Activated T-helper 1 cell treated with anti-CD3 and anti-CD28 coated beads, Interleukin-12 subunit alpha, Interleukin-12 subunit beta, Interleukin-2, Interleukin-4 antibody, amounts not matched to agents 30 ng/mL and 10 ng/mL and 1 ng/mL, durations not matched to agents 14 hours and 24 hours and 36 hours (primary cell): ENCODE measurements at regions not wholly inside any gene's neighbourhood (a gene's known extent, or its start where the extent isn't known, plus 50 kb on each side); places are given as distances from the start of the nearest gene placed in this dataset.

ENCODE experiments used
- DNase-seq: peaks from one replicate; pipeline ENCODE4 v3.0.0; 2021; ENCODE audit warnings: low spot score
- H3K27ac Mint-ChIP-seq: one replicate; pipeline ENCODE4 v1.8.0; 2021; ENCODE audit warnings: mild to moderate bottlenecking, mixed read lengths
- H3K27me3 Mint-ChIP-seq: one replicate; pipeline ENCODE4 v1.8.0; 2022; ENCODE audit warnings: mild to moderate bottlenecking, moderate library complexity, mixed read lengths; ENCODE audit not compliant: insufficient read depth
- H3K36me3 Mint-ChIP-seq: one replicate; pipeline ENCODE4 v1.8.0; 2021; ENCODE audit warnings: low read depth, mixed read lengths
- H3K4me1 Mint-ChIP-seq: one replicate; pipeline ENCODE4 v1.8.0; 2021; ENCODE audit warnings: low read depth, mixed read lengths
- H3K4me3 Mint-ChIP-seq: one replicate; pipeline ENCODE4 v1.8.0; 2021; ENCODE audit warnings: mild to moderate bottlenecking, moderate library complexity, mixed read lengths
- H3K9me3 Mint-ChIP-seq: one replicate; pipeline ENCODE4 v1.8.0; 2021; ENCODE audit warnings: mixed read lengths
- intact Hi-C: fragments of 100-400 bp; cut with micrococcal nuclease; formaldehyde crosslinking; loops from one replicate; pipeline ENCODE4 v1.15.1; 2024

DNA sequence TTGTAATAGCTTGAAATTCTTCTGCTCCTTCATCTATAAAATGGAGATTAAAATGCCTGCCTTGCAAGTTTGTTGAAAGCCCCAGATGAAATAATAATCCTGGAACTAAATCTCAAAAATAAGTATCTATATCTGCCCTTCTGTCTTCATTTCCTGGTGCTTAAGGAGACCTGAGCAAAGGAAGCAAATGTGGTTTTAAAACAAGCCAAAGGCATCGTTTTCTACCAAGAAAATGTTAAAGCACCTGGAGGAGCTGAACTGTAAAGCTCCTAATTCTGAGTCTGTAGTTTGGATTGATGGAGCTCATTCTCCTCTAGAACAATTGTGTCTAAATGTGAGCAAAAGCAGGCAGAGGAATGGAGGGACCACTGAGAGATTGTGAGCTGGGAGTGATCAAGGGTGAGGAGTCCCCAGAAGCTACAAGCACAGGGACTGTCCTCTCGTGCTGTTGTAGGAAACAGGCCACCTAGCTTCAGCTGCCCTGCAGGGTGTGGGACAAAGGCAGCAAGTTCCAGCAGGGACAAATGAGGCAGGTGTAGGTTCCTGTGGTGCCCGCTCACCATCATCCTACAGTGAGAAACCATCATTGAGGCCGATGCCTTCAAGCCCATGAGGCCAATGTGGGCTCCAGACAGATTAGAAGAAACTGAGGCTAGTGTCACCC, 420.7 kb upstream of the TRIB2 start:
- DNase-seq, result no peak
- H3K4me1 Mint-ChIP-seq, result peaks cover 50% of the 10 kb centered on the region
- peaks cover 1% of the 10 kb centered on the region for H3K27me3 Mint-ChIP-seq
- intact Hi-C loops, result loop anchor here (2.0 to 10.0 kb wide), 4 partner anchors 289 to 561 kb away; partner anchors contain the start of gene TRIB2
- peaks cover 6% of the 10 kb centered on the region for H3K9me3 Mint-ChIP-seq
- peak overlapping the region; percentile 43 for H3K4me3 Mint-ChIP-seq
- peaks cover 17% of the 10 kb centered on the region for H3K36me3 Mint-ChIP-seq
- H3K27ac Mint-ChIP-seq, result peak overlapping the region; percentile 3

DNA sequence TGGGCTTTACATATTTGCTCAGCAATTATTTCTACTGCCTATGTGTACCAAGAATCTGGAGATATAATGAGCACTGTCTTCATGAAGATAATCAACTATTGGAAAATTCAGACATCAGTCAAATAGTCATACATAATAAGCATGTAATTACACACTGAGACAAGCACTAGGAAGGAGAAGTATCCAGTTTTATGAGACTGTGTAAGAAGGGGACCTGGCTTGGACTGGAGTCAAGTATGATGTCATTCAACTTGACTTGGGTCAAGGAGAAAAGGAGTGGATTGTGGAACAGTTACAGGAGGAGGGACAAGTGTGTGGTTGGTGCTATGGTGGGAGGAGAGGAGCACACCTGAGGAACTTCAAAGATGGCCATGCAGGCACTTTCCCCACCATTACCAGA, 419.8 kb upstream of the TRIB2 start:
- H3K27ac Mint-ChIP-seq, result no peak overlapping the region
- no peak overlapping the region for H3K4me3 Mint-ChIP-seq
- peaks cover 15% of the 10 kb centered on the region for H3K36me3 Mint-ChIP-seq
- peaks cover 6% of the 10 kb centered on the region for H3K9me3 Mint-ChIP-seq
- DNase-seq, result no peak
- H3K27me3 Mint-ChIP-seq, result no peaks in the 10 kb centered on the region
- intact Hi-C loops, result loop anchor here (2.0 to 10.0 kb wide), 2 partner anchors 420 to 432 kb away; partner anchors contain the start of gene TRIB2
- H3K4me1 Mint-ChIP-seq, result peaks cover 52% of the 10 kb centered on the region

DNA sequence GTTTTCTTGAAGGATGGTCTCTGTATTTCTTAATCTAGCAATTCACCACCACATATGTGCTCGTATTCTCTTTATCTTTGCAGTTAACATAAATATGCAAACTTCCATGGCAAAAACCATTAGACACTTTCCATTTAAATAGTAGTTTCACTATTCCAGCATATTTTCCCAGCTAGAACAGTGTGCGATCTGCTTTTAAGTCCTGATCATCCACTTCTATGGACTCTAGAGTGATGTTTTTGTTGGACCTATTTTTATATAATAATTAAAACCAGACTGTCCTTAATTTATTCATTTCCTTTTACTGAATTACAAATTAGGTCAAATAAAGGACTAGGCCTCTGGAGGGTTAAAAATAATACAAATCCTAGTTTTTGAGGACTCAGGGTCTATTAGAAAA, 418.4 kb upstream of the TRIB2 start:
- DNase-seq, result no peak
- Mint-ChIP-seq H3K4me1 (peaks cover 63% of the 10 kb centered on the region), H3K36me3 (peaks cover 10% of the 10 kb centered on the region), H3K9me3 (peaks cover 6% of the 10 kb centered on the region), H3K27ac (no peak overlapping the region), H3K4me3 (no peak overlapping the region), H3K27me3 (no peaks in the 10 kb centered on the region)
- intact Hi-C loops, result loop anchor here (10.0 kb wide), 1 partner anchor 434 kb away; no protein-coding TSS in a partner anchor

DNA sequence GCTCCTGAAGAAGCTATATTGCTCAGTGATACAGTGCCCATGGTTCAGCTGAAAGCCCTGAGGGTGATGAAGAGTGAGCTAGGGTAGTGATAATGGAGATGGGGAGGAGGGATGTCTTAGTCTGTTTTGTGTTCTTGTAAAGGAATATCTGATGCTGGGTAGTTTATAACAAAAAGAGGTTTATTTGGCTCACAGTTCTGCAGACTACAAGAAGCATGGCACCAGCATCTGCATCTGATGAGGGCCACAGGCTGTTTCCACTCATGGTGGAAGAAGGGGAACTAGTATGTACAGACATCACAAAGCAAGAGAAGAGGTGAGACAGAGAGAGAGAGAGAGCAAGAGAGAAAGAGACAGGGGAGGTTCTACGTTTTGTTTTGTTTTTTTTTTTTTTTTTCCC, 417.3 kb upstream of the TRIB2 start:
- peaks cover 6% of the 10 kb centered on the region for H3K9me3 Mint-ChIP-seq
- no peak overlapping the region for H3K27ac Mint-ChIP-seq
- H3K27me3 Mint-ChIP-seq, result peaks cover 1% of the 10 kb centered on the region
- no peak overlapping the region for H3K4me3 Mint-ChIP-seq
- H3K36me3 Mint-ChIP-seq, result peaks cover 10% of the 10 kb centered on the region
- peaks cover 63% of the 10 kb centered on the region for H3K4me1 Mint-ChIP-seq
- intact Hi-C loops, result loop anchor here (10.0 kb wide), 1 partner anchor 435 kb away; no protein-coding TSS in a partner anchor
- no peak for DNase-seq

DNA sequence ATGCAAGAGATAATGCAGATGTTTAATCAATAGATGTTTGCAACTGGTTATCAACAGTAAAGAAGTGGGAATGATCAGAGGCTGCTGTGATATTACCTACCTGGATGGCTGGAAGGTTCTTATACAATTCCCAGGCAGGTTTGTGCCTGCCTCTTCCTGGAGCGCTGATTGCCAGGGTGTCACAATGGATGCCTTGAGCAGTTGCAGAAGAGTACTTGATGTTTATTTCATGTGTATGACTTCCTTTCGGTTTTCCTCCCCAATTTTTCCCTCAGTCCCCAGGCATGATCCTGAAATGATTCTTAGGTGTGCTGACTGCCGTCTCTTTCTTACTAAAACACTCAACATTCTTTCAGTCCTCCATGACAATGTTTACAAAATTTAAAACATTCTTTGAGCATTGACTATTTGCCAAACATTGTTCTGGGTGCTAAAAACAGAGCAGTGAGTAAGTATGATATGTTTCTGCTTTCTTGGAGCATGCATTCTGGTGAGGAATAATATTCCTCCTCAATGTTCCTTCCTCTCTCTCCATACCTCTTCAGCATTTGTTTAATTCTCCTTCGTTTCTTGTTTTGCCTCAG, 416.6 kb upstream of the TRIB2 start:
- H3K4me1 Mint-ChIP-seq, result peaks cover 58% of the 10 kb centered on the region
- H3K9me3 Mint-ChIP-seq, result peaks cover 6% of the 10 kb centered on the region
- H3K36me3 Mint-ChIP-seq, result peaks cover 7% of the 10 kb centered on the region
- DNase-seq, result no peak
- intact Hi-C loops, result no loop called here
- H3K27me3 Mint-ChIP-seq, result peaks cover 1% of the 10 kb centered on the region
- no peak overlapping the region for H3K4me3 Mint-ChIP-seq
- H3K27ac Mint-ChIP-seq, result no peak overlapping the region

DNA sequence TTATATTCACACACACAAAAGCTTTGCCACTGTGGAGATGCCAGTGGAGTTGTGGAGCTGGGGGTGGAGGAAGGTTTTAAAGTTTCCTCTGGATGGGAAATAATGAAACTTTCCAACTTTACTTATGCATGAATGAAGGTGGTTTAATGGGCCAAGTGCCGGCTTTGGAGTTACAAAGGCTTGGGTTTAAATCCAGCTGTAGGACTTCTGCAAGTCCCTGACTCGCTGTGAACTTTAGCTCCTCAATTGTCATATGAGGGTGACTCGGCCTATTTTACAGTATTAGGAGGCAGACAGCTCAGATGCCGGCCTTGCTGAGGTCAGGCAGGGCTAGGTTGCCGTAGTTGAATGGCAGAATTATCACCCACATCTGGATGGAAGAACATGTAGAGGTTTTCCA, 415.8 kb upstream of the TRIB2 start:
- peaks cover 1% of the 10 kb centered on the region for H3K27me3 Mint-ChIP-seq
- peaks cover 50% of the 10 kb centered on the region for H3K4me1 Mint-ChIP-seq
- peaks cover 6% of the 10 kb centered on the region for H3K9me3 Mint-ChIP-seq
- DNase-seq, result no peak
- H3K36me3 Mint-ChIP-seq, result peaks cover 4% of the 10 kb centered on the region
- H3K4me3 Mint-ChIP-seq, result no peak overlapping the region
- intact Hi-C loops, result no loop called here
- no peak overlapping the region for H3K27ac Mint-ChIP-seq

DNA sequence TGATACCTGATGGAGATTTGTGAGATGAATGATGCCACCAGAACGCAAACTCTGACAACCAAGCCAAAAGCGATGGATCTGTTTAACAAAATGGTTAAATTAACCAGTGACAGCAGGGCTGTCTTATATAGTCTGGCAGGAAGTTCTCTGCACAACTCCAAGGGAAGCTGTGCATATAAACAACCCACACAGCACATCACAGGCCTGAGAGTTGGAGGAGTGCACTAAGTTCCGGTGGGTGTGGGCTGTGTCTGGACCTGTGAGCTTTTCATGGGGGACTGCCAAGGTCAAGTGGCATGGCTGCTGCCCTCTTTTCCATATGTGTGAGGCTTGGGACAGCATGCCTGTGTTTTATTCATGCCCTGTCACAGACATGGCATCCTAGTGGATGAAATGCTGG, 414.6 kb upstream of the TRIB2 start:
- Mint-ChIP-seq H3K27ac (no peak overlapping the region), H3K4me1 (peaks cover 38% of the 10 kb centered on the region), H3K36me3 (peaks cover under 1% of the 10 kb centered on the region), H3K9me3 (peaks cover 6% of the 10 kb centered on the region), H3K27me3 (peaks cover 4% of the 10 kb centered on the region), H3K4me3 (no peak overlapping the region)
- intact Hi-C loops, result no loop called here
- no peak for DNase-seq

DNA sequence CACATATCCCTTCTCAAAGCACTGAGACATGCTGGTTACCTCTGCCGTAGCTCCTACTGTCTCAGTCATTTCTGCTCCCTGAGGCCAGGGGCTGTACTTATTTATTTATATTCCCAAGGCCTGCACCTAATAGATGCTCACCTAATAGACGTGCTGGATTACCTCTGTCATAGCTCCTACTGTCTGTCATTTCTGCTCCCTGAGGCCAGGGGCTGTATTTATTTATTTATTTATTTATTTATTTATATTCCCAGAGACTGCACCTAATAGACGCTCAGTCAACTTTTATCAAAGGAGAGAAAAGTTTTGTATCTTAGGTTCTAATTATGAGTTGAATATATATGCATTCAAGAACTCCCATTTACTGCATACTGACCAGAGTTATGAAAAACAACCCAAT, 414.0 kb upstream of the TRIB2 start:
- no peak overlapping the region for H3K4me3 Mint-ChIP-seq
- peaks cover 36% of the 10 kb centered on the region for H3K4me1 Mint-ChIP-seq
- intact Hi-C loops, result loop anchor here (1.0 kb wide), 1 partner anchor 8 kb away; no protein-coding TSS in a partner anchor
- no peak for DNase-seq
- no peaks in the 10 kb centered on the region for H3K36me3 Mint-ChIP-seq
- peaks cover 4% of the 10 kb centered on the region for H3K27me3 Mint-ChIP-seq
- H3K27ac Mint-ChIP-seq, result no peak overlapping the region
- peaks cover 4% of the 10 kb centered on the region for H3K9me3 Mint-ChIP-seq

DNA sequence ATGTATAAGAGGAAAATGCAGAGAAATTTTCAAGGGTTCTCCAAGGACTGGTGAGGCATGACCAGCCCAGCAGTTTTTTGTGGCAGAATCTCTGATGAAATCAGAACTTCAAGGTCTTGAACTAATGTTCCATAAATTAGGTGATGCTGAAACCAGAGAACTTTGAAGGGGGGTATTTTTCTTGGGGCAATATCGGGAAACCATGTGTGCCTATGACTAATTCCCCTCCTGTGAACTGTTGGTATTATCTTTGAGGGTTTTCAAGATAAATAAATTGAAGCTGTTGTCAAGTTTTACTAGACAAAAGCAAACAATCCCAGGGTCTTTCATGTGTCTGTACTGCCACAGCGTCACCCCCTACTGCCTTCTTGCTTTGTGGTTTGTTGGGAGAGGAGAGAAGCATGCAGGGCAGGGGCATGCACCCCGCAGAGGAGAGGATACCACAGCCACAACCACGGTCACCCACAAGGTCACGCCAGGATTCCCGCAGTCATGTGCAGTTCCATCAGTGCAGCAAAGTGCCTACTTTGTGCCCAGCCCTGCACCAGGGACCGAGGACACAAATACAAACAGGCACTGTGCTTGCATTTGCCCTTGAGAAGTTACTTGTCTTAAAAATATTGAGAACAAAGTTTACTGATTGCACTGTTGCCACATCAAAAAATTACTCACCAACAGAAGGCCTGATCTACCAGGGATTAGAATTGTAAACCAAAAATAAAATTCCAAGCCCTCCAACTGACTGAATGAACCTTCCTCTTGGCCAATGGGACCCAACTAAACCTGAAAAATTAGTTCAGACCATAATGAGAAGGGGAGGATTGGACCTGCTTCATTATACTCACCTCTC, 413.3 kb upstream of the TRIB2 start:
- intact Hi-C loops, result loop anchor here (1.0 kb wide), 1 partner anchor 9 kb away; no protein-coding TSS in a partner anchor
- Mint-ChIP-seq H3K4me3 (no peak overlapping the region), H3K36me3 (no peaks in the 10 kb centered on the region), H3K4me1 (peaks cover 36% of the 10 kb centered on the region), H3K27ac (no peak overlapping the region), H3K9me3 (peaks cover 4% of the 10 kb centered on the region), H3K27me3 (peaks cover 6% of the 10 kb centered on the region)
- DNase-seq, result no peak

DNA sequence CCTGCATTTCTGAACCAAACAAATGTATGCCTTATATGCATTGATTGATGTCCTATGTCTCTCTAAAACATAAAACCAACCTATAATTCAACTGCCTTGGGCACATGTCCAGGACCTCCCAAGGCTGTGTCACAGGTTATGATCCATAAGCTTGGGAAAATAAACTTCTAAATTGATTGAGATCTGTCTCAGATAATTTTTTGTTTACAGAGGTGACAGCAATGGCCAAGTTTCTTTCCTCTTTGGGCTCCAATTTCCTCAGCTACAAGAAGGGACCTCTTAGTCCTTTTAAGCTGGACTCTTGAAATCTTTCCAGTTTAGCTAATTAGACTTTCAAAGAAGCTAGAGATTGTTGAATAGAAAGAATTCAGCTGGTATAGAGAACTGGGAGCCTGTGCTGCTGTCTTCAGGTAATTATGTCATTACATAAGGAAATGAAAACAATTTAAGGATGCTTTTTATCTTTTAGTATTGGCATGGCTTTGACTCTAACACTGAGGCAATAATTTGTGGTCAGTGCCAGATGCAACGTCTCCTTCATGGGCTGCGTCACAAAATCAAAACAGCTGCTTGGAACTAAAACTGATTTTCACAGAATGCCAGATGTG, 412.1 kb upstream of the TRIB2 start:
- no peak overlapping the region for H3K4me3 Mint-ChIP-seq
- intact Hi-C loops, result no loop called here
- H3K4me1 Mint-ChIP-seq, result peaks cover 41% of the 10 kb centered on the region
- H3K27me3 Mint-ChIP-seq, result peaks cover 6% of the 10 kb centered on the region
- H3K36me3 Mint-ChIP-seq, result no peaks in the 10 kb centered on the region
- no peak for DNase-seq
- H3K9me3 Mint-ChIP-seq, result peaks cover 4% of the 10 kb centered on the region
- no peak overlapping the region for H3K27ac Mint-ChIP-seq

DNA sequence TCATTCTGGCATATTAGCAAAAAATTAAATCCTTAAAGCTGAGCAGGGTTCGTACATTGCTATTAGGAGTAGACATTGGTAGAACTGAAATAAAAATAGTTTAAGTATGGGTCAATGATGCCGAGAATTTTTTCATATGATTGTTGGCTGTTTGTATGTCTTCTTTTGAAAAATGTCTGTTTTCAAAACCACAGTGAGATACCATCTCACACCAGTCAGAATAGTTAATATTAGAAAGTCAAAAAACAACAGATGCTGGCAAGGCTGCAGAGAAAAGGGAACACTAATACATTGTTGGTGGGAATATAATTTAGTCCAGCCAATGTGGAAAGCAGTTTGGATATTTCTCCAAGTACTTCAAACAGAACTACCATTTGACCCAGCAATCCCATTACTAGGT, 410.8 kb upstream of the TRIB2 start:
- no peak for DNase-seq
- H3K27ac Mint-ChIP-seq, result no peak overlapping the region

DNA sequence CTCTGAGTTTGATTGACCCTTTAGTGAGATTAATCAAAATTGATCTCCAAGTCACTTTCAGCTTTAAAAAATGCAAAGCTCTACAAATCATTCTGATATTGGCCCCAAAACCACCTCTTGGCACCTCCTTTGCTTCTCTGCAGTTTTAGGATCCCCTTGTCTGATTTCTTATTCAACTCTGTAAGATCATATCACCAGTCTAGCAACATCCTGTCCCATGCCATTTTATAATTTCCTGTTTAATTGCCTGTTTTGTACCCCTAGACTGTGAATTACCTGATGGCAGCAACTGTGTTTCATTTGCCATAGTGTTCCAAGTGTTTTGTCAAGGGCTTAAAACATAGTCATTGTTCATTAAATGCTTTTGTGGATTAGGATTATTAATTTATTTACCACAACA, 406.3 kb upstream of the TRIB2 start:
- H3K9me3 Mint-ChIP-seq, result peaks cover 4% of the 10 kb centered on the region
- H3K27ac Mint-ChIP-seq, result no peak overlapping the region
- intact Hi-C loops, result no loop called here
- H3K36me3 Mint-ChIP-seq, result no peaks in the 10 kb centered on the region
- H3K27me3 Mint-ChIP-seq, result peaks cover 10% of the 10 kb centered on the region
- H3K4me1 Mint-ChIP-seq, result peaks cover 39% of the 10 kb centered on the region
- no peak for DNase-seq
- no peak overlapping the region for H3K4me3 Mint-ChIP-seq

More for the DNA sequence above, 410.8 kb upstream of the TRIB2 start:
- Mint-ChIP-seq H3K4me3 (no peak overlapping the region), H3K27me3 (peaks cover 8% of the 10 kb centered on the region), H3K9me3 (peaks cover 4% of the 10 kb centered on the region), H3K4me1 (peaks cover 50% of the 10 kb centered on the region), H3K36me3 (no peaks in the 10 kb centered on the region)
- intact Hi-C loops, result no loop called here
